ENCODE measurements at regions not wholly inside any gene's neighbourhood (a gene's known extent, or its start where the extent isn't known, plus 50 kb on each side); places are given as distances from the start of the nearest gene placed in this dataset.

GRCh38 chr9:16106021-16106571 is 553.3 kb downstream of the CCDC171 start:
- Histone ChIP-seq H3K36me3 (ENCODE audit: control insufficient read depth, insufficient read depth, low read length) (no peaks in the 10 kb centered on the region), H3K4me3 (ENCODE audit: low read depth, low read length) (no peak overlapping the region), H3K9me3 (no peaks in the 10 kb centered on the region), H3K27me3 (replicated peaks; ENCODE audit: control insufficient read depth, insufficient read depth, low read length) (no peaks in the 10 kb centered on the region), H3K4me1 (no peaks in the 10 kb centered on the region)
- no peaks in the 10 kb centered on the region for H3K4me1 Mint-ChIP-seq (ENCODE audit: low read depth, unreplicated experiment)
- no peaks in the 10 kb centered on the region for H3K9me3 Mint-ChIP-seq (ENCODE audit: unreplicated experiment)
- no TSS peak for BruUV-seq (replicated peaks)
- intact Hi-C loops (cut with micrococcal nuclease; ENCODE audit: unreplicated experiment) = no loop called here
- TF ChIP-seq CTCF (IDR thresholded peaks at IDR 0.05; ENCODE audit: insufficient read depth in 1 of 2, low read depth in 1 of 2, low read length in 1 of 2, severe bottlenecking in 1 of 2, unreplicated experiment in 1 of 2) = no peak
- H3K36me3 Mint-ChIP-seq (ENCODE audit: insufficient read depth, unreplicated experiment) = no peaks in the 10 kb centered on the region
- H3K27me3 Mint-ChIP-seq (ENCODE audit: insufficient read depth, unreplicated experiment) = no peaks in the 10 kb centered on the region
- no peak for DNase-seq
- no peak overlapping the region for H3K4me3 Mint-ChIP-seq (ENCODE audit: unreplicated experiment)
- H3K27ac Mint-ChIP-seq (ENCODE audit: unreplicated experiment) = no peak overlapping the region
- ChIA-PET POLR2A (no interaction called here), CTCF (no interaction called here)

DNA sequence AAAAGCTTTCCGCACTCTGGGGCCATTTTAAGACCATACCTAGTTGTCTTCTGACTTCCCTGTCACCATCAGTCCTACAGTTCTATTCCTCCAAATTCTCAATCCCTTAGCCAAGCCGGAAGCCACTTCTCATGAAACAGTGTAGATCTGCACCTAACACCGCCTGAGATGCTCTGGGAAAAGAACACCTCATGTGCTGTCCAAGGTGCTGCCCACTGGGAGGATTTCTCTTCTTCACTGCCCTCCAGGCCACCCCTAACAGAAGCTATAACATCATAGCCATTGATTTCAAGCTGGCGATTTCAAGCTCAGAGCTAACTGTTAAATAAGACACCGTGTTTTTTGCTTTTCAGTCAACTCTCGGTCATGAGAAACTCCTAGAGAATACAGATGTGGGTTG is 559.3 kb downstream of the CCDC171 start:
- Histone ChIP-seq H3K4me3 (ENCODE audit: low read depth, low read length) (no peak overlapping the region), H3K9me3 (no peaks in the 10 kb centered on the region), H3K36me3 (ENCODE audit: control insufficient read depth, insufficient read depth, low read length) (no peaks in the 10 kb centered on the region), H3K4me1 (no peaks in the 10 kb centered on the region), H3K27me3 (replicated peaks; ENCODE audit: control insufficient read depth, insufficient read depth, low read length) (no peaks in the 10 kb centered on the region)
- ChIA-PET CTCF (interaction anchor here (0.6 kb wide), 1 partner anchor 951 kb away, joined by 3 read pairs; no protein-coding TSS in a partner anchor), POLR2A (no interaction called here)
- Mint-ChIP-seq H3K27me3 (ENCODE audit: insufficient read depth, unreplicated experiment) (peaks cover 3% of the 10 kb centered on the region), H3K4me3 (ENCODE audit: unreplicated experiment) (no peak overlapping the region), H3K9me3 (ENCODE audit: unreplicated experiment) (no peaks in the 10 kb centered on the region), H3K4me1 (ENCODE audit: low read depth, unreplicated experiment) (no peaks in the 10 kb centered on the region), H3K27ac (ENCODE audit: unreplicated experiment) (no peak overlapping the region), H3K36me3 (ENCODE audit: insufficient read depth, unreplicated experiment) (no peaks in the 10 kb centered on the region)
- no peak for TF ChIP-seq CTCF (IDR thresholded peaks at IDR 0.05; ENCODE audit: insufficient read depth in 1 of 2, low read depth in 1 of 2, low read length in 1 of 2, severe bottlenecking in 1 of 2, unreplicated experiment in 1 of 2)
- no TSS peak for BruUV-seq (replicated peaks)
- intact Hi-C loops (cut with micrococcal nuclease; ENCODE audit: unreplicated experiment) = no loop called here
- DNase-seq = no peak

DNA sequence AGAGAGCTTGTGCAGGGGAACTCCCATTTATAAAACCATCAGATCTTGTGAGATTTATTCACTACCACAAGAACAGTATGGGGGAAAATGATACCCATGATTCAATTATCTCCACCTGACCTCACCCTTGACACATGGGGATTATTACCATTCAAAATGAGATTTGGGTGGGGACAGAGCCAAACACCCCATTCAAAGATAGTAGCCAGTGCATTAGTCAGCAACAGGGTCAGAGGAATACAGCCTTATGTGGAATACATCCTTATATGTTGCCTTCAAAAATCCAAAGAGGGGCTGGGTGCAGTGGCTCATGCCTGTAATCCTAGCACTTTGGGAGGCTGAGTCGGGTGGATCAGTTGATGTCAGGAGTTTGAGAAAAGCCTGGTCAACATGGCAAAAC is 563.2 kb downstream of the CCDC171 start:
- no peak for DNase-seq
- H3K27ac Mint-ChIP-seq (ENCODE audit: unreplicated experiment) = no peak overlapping the region
- H3K36me3 Mint-ChIP-seq (ENCODE audit: insufficient read depth, unreplicated experiment) = no peaks in the 10 kb centered on the region
- intact Hi-C loops (cut with micrococcal nuclease; ENCODE audit: unreplicated experiment) = no loop called here
- CTCF ChIA-PET = no interaction called here
- POLR2A ChIA-PET = no interaction called here
- Histone ChIP-seq H3K4me1 (no peaks in the 10 kb centered on the region), H3K27me3 (replicated peaks; ENCODE audit: control insufficient read depth, insufficient read depth, low read length) (no peaks in the 10 kb centered on the region), H3K9me3 (no peaks in the 10 kb centered on the region), H3K36me3 (ENCODE audit: control insufficient read depth, insufficient read depth, low read length) (no peaks in the 10 kb centered on the region), H3K4me3 (ENCODE audit: low read depth, low read length) (no peak overlapping the region)
- no TSS peak for BruUV-seq (replicated peaks)
- TF ChIP-seq CTCF (IDR thresholded peaks at IDR 0.05; ENCODE audit: insufficient read depth in 1 of 2, low read depth in 1 of 2, low read length in 1 of 2, severe bottlenecking in 1 of 2, unreplicated experiment in 1 of 2) = no peak
- no peaks in the 10 kb centered on the region for H3K4me1 Mint-ChIP-seq (ENCODE audit: low read depth, unreplicated experiment)
- H3K27me3 Mint-ChIP-seq (ENCODE audit: insufficient read depth, unreplicated experiment) = peaks cover 3% of the 10 kb centered on the region
- H3K9me3 Mint-ChIP-seq (ENCODE audit: unreplicated experiment) = no peaks in the 10 kb centered on the region
- H3K4me3 Mint-ChIP-seq (ENCODE audit: unreplicated experiment) = no peak overlapping the region

Measured in Caco-2 (cell line).